ENCODE measurements at regions not wholly inside any gene's neighbourhood (a gene's known extent, or its start where the extent isn't known, plus 50 kb on each side); places are given as distances from the start of the nearest gene placed in this dataset.

DNA sequence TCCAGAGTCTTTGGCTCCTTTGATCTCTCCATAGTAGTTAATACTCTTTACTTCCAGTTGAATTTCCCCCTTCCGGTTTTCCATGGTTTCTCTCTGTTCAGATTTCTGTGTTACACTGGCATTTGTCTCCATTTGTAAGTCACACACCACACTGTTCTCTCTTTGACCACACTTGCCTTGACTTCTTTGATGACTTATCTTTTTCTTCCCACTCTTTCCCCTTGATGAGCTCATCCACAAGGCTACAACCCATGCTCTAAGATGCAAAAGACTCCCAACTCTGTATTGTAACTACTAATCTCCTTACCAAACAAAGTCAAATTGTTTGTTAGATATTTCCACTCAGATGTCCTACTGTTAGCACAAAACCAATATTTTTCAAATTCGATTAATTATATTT is 242.7 kb upstream of the E2F7 start:
- 83 to 84% methylated on average over 2 of the region's 2 CpGs for WGBS, 2 donors
- no peak for DNase-seq
- TF ChIP-seq EP300 (IDR thresholded peaks at IDR 0.05) (no peak), POLR2A (IDR thresholded peaks at IDR 0.05) (no peak), POLR2AphosphoS5 (IDR thresholded peaks at IDR 0.05) (no peak)
- TF ChIP-seq, protein P1, sequence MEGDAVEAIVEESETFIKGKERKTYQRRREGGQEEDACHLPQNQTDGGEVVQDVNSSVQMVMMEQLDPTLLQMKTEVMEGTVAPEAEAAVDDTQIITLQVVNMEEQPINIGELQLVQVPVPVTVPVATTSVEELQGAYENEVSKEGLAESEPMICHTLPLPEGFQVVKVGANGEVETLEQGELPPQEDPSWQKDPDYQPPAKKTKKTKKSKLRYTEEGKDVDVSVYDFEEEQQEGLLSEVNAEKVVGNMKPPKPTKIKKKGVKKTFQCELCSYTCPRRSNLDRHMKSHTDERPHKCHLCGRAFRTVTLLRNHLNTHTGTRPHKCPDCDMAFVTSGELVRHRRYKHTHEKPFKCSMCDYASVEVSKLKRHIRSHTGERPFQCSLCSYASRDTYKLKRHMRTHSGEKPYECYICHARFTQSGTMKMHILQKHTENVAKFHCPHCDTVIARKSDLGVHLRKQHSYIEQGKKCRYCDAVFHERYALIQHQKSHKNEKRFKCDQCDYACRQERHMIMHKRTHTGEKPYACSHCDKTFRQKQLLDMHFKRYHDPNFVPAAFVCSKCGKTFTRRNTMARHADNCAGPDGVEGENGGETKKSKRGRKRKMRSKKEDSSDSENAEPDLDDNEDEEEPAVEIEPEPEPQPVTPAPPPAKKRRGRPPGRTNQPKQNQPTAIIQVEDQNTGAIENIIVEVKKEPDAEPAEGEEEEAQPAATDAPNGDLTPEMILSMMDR (IDR thresholded peaks at IDR 0.05), result no peak
- ATAC-seq (ENCODE audit: low FRiP score in 2 of 2), result no peak
- no peaks in the 10 kb centered on the region for H3K4me1 ChIP-seq
- no peaks in the 10 kb centered on the region for H3K27me3 ChIP-seq
- H3K36me3 ChIP-seq, result no peaks in the 10 kb centered on the region
- no peak overlapping the region for H3K4me3 ChIP-seq
- H3K27ac ChIP-seq, result no peak overlapping the region
- H3K9me3 ChIP-seq, result no peaks in the 10 kb centered on the region

DNA sequence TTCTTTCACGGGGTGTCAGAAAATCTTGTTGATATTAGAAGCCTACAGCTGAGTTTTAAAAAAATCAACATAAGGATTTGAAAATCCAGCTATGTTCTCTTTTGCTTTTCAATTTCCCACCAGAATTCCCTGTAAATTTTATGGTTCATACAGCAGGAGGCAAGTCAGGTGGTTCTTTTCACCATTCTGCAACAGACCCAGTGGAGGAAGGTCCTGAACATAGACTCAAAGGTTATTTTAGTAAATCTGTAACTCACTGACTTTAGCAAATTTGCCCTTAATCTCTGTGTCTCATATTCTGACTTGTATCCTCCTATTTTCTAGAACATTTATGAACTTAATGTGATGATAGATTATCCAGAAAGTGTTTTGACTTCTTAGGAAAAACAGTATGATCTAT is 235.4 kb upstream of the E2F7 start:
- H3K4me3 ChIP-seq, result no peak overlapping the region
- TF ChIP-seq POLR2AphosphoS5 (IDR thresholded peaks at IDR 0.05) (no peak), EP300 (IDR thresholded peaks at IDR 0.05) (no peak), POLR2A (IDR thresholded peaks at IDR 0.05) (no peak)
- TF ChIP-seq, protein P1 (IDR thresholded peaks at IDR 0.05), result no peak
- WGBS, 2 donors, result 43 to 89% methylated on average over 1 of the region's 1 CpG
- no peaks in the 10 kb centered on the region for H3K27me3 ChIP-seq
- DNase-seq, result no peak
- no peak overlapping the region for H3K27ac ChIP-seq
- H3K4me1 ChIP-seq, result no peaks in the 10 kb centered on the region
- H3K36me3 ChIP-seq, result no peaks in the 10 kb centered on the region
- ATAC-seq (ENCODE audit: low FRiP score in 2 of 2), result no peak
- no peaks in the 10 kb centered on the region for H3K9me3 ChIP-seq

DNA sequence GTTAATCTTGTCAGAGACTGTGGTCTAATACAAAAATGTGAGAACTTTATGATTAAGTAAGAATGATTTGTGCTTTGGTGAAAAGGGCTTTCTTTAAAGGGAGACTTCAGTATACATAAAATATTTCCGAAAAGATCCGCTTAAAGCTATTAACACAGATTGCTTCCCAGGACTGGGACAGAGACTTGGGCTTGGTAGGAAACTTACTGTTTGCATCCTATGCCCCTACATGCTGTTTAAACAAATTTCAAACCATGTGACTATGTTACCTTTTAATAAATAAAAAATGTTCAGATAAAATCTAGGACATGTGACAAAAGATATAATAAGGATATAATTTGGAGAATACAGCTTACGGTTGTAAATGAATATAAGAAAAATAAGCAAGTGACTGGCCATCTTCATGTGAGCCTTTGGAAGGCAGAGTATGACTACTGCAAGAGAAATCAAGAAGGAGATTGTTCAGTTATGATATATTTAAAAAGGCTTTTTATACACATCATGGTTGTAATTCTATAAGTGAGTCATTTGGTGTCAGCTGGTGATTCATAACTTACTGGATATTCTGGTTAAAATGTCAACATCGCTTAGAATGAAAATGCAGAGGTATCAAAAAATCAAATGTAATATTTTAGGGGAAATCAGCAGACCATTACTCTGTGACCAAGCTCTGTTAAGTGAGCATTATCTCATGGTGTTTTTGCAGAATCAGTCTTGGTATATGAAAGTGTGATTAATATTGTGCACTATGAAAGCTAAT is 234.7 kb upstream of the E2F7 start:
- ATAC-seq (ENCODE audit: low FRiP score in 2 of 2) (no peak), DNase-seq (no peak)
- 91 to 93% methylated on average over 4 of the region's 4 CpGs for WGBS, 2 donors
- Histone ChIP-seq H3K4me3 (no peak overlapping the region), H3K4me1 (no peaks in the 10 kb centered on the region), H3K27me3 (no peaks in the 10 kb centered on the region), H3K27ac (no peak overlapping the region), H3K36me3 (no peaks in the 10 kb centered on the region), H3K9me3 (no peaks in the 10 kb centered on the region)
- TF ChIP-seq, protein P1 (IDR thresholded peaks at IDR 0.05), result no peak
- TF ChIP-seq POLR2A (IDR thresholded peaks at IDR 0.05), result no peak
- no peak for TF ChIP-seq EP300 (IDR thresholded peaks at IDR 0.05)
- TF ChIP-seq POLR2AphosphoS5 (IDR thresholded peaks at IDR 0.05), result no peak

DNA sequence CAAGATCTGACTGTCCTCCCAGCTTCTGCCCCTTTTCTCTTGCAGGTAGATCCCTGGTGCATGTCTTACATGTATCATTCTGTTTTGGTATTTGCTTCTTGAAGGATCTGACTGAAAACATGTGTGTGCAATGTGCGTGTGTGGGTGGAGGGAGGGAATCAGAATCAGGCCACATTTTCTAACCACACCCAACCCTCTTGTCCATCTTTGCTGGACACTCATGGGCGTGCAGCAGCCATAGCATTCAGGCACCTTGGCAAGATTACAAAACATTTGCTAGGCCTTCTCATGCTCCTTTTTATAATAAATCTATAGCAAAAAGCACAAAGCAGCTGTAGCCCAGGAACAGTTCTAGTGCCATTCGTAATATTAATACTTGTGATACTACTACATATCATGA is 233.6 kb upstream of the E2F7 start:
- H3K27ac ChIP-seq, result no peak overlapping the region
- H3K36me3 ChIP-seq, result no peaks in the 10 kb centered on the region
- WGBS, 2 donors, result 87 to 89% methylated on average over 3 of the region's 3 CpGs
- no peak overlapping the region for H3K4me3 ChIP-seq
- TF ChIP-seq POLR2A (IDR thresholded peaks at IDR 0.05), result no peak
- TF ChIP-seq EP300 (IDR thresholded peaks at IDR 0.05), result no peak
- TF ChIP-seq POLR2AphosphoS5 (IDR thresholded peaks at IDR 0.05), result no peak
- TF ChIP-seq, protein P1 (IDR thresholded peaks at IDR 0.05), result no peak
- no peaks in the 10 kb centered on the region for H3K4me1 ChIP-seq
- H3K9me3 ChIP-seq, result no peaks in the 10 kb centered on the region
- peak in 1 of 2 donors; percentile 40 for ATAC-seq (ENCODE audit: low FRiP score in 2 of 2)
- DNase-seq, result no peak
- no peaks in the 10 kb centered on the region for H3K27me3 ChIP-seq

DNA sequence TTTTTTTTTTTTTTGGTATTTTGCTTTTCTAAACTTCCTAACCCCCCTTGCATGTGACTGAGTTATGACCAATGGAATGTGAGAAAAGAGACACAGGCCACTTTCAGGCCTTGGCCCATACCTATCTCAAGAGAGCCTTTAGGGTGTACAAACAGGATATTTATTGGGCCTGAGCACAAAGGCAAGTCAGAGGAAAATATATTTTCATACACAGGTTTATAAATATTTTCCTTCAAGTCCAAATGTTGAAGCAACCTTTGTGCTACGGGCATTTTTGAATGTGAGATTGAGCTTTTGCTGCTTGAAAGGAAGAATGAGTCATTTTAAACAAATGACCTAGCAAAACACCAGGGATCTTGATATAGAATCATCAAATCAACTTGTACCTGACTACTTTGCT is 228.6 kb upstream of the E2F7 start:
- H3K36me3 ChIP-seq, result no peaks in the 10 kb centered on the region
- no peaks in the 10 kb centered on the region for H3K9me3 ChIP-seq
- no peaks in the 10 kb centered on the region for H3K27me3 ChIP-seq
- no peaks in the 10 kb centered on the region for H3K4me1 ChIP-seq
- TF ChIP-seq EP300 (IDR thresholded peaks at IDR 0.05), result no peak
- no peak for TF ChIP-seq POLR2AphosphoS5 (IDR thresholded peaks at IDR 0.05)
- TF ChIP-seq, protein P1 (IDR thresholded peaks at IDR 0.05), result no peak
- no peak for TF ChIP-seq POLR2A (IDR thresholded peaks at IDR 0.05)
- no peak overlapping the region for H3K27ac ChIP-seq
- ATAC-seq (ENCODE audit: low FRiP score in 2 of 2), result no peak
- no peak overlapping the region for H3K4me3 ChIP-seq
- no peak for DNase-seq
- 71 to 95% methylated on average over 1 of the region's 1 CpG for WGBS, 2 donors
